ENCODE measurements at regions not wholly inside any gene's neighbourhood (a gene's known extent, or its start where the extent isn't known, plus 50 kb on each side); places are given as distances from the start of the nearest gene placed in this dataset.

DNA sequence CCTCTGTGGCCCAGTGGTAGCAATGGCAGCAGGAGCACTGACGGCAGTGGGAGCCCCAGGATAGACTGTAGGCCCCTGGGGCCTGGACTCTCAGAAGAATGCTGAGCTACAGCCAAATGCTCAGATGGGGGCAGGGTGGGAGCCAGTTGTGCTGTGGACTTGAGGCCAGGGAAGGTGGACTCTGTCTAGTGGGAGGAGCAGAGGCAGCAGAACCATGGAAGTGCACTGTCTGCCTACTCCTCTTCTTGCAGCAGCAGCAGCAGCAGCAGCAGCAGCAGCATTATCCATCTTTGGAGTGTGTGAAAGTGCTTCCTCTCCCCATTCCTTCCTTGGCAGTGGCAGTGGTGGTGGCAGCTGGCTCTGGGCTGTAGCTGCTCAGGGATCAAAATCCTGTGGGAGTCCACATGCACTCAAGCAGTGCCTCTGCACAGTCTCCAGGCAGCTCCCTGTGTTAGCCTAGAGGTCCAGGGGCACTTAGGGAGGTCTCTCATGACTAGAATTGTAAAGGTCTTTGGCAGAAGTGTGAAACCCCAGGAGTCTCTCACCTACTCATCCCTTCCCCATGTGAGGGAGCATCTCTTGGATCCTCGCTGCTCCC lies 917.9 kb upstream of the B3GALT2 start:
- ATAC-seq (no peak), FAIRE-seq (no peak), DNase-seq (ENCODE audit: extremely low read depth in 1 of 4, low spot score in 3 of 4) (no peak)
- Histone ChIP-seq H3K9ac (ENCODE audit: insufficient read depth in 1 of 2, low read depth in 2 of 2, low read length in 2 of 2) (no peak overlapping the region), H4K20me1 (replicated peaks; ENCODE audit: control insufficient read depth, insufficient read depth, low read length) (no peaks in the 10 kb centered on the region), H3K79me2 (ENCODE audit: control insufficient read depth, insufficient read depth, low read length) (no peaks in the 10 kb centered on the region), H3K4me1 (replicated peaks in 1 of 2; ENCODE audit: control insufficient read depth in 2 of 2, insufficient read depth in 2 of 2, low read length in 2 of 2) (no peaks in the 10 kb centered on the region), H3K4me3 (no peak overlapping the region), H3K27ac (ENCODE audit: extremely low read depth, low read depth, low read length) (no peak overlapping the region), H3K36me3 (ENCODE audit: control insufficient read depth, insufficient read depth, low read length) (no peaks in the 10 kb centered on the region), H3K4me2 (ENCODE audit: insufficient read depth, low read length) (no peak overlapping the region), H3K9me1 (ENCODE audit: control insufficient read depth, insufficient read depth, low read length) (no peaks in the 10 kb centered on the region), H2AFZ (ENCODE audit: low read depth, low read length) (no peak overlapping the region), H3K9me3 (replicated peaks; ENCODE audit: control insufficient read depth, insufficient read depth, low read depth, low read length) (no peaks in the 10 kb centered on the region), H3K27me3 (ENCODE audit: control insufficient read depth in 2 of 2, insufficient read depth in 2 of 2, low read length in 2 of 2) (no peaks in the 10 kb centered on the region)
- ChIA-PET CTCF (ENCODE audit: low intra/inter-chr PET ratio) (no interaction called here), POLR2A (no interaction called here)
- in situ Hi-C loops (cut with MboI) (no loop called here), intact Hi-C loops (cut with micrococcal nuclease) (no loop called here)
- WGBS (ENCODE audit: insufficient coverage, low coverage, missing lambda C conversion rate): 0% methylated on average over 2 of the region's 2 CpGs
- BruUV-seq (replicated peaks): no TSS peak
- TF ChIP-seq, protein P1, sequence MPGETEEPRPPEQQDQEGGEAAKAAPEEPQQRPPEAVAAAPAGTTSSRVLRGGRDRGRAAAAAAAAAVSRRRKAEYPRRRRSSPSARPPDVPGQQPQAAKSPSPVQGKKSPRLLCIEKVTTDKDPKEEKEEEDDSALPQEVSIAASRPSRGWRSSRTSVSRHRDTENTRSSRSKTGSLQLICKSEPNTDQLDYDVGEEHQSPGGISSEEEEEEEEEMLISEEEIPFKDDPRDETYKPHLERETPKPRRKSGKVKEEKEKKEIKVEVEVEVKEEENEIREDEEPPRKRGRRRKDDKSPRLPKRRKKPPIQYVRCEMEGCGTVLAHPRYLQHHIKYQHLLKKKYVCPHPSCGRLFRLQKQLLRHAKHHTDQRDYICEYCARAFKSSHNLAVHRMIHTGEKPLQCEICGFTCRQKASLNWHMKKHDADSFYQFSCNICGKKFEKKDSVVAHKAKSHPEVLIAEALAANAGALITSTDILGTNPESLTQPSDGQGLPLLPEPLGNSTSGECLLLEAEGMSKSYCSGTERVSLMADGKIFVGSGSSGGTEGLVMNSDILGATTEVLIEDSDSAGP (CRISPR knock-in tag; IDR thresholded peaks at IDR 0.05): no peak
- TF ChIP-seq, protein P2, sequence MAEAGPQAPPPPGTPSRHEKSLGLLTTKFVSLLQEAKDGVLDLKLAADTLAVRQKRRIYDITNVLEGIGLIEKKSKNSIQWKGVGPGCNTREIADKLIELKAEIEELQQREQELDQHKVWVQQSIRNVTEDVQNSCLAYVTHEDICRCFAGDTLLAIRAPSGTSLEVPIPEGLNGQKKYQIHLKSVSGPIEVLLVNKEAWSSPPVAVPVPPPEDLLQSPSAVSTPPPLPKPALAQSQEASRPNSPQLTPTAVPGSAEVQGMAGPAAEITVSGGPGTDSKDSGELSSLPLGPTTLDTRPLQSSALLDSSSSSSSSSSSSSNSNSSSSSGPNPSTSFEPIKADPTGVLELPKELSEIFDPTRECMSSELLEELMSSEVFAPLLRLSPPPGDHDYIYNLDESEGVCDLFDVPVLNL (CRISPR knock-in tag; IDR thresholded peaks at IDR 0.05; ENCODE audit: low read depth): no peak
- no peak for TF ChIP-seq NFIX (CRISPR knock-in tag; IDR thresholded peaks at IDR 0.05; ENCODE audit: low read depth)
- TF ChIP-seq HDAC1 (IDR thresholded peaks at IDR 0.05): no peak

All from K562 (cell line).